GM21423 (cell line): ENCODE measurements at regions not wholly inside any gene's neighbourhood (a gene's known extent, or its start where the extent isn't known, plus 50 kb on each side); places are given as distances from the start of the nearest gene placed in this dataset.
A peak's percentile ranks its signal among the peaks of the same experiment; 100 is the strongest.

ENCODE experiments used
- ATAC-seq: cut with Tn5 transposase; IDR thresholded peaks from one replicate; pipeline ENCODE4 v1.9.1; 2021; ENCODE audit warnings: mild to moderate bottlenecking, moderate library complexity; ENCODE audit not compliant: unreplicated experiment

- ATAC-seq: no peak
Observed at GRCh38 chr12:124094733-124095132, 121.7 kb downstream of the ZNF664 start.

GRCh38 chr12:124096109-124096508 lies 123.1 kb downstream of the ZNF664 start:
- no peak for ATAC-seq

GRCh38 chr12:124096869-124097434 lies 123.9 kb downstream of the ZNF664 start:
- ATAC-seq: no peak

GRCh38 chr12:124097701-124098100 lies 124.7 kb downstream of the ZNF664 start:
- ATAC-seq: no peak

GRCh38 chr12:124098101-124098757 lies 125.2 kb downstream of the ZNF664 start:
- ATAC-seq: no peak

- ATAC-seq: no peak
Observed at GRCh38 chr12:124098887-124099286, 125.9 kb downstream of the ZNF664 start.

- ATAC-seq: no peak
Observed at GRCh38 chr12:124099661-124100060, 126.6 kb downstream of the ZNF664 start.

GRCh38 chr12:124100572-124101178 lies 127.7 kb downstream of the ZNF664 start:
- ATAC-seq: no peak

GRCh38 chr12:124105546-124105945 lies 132.5 kb downstream of the ZNF664 start:
- no peak for ATAC-seq

GRCh38 chr12:124107351-124107750 lies 134.3 kb downstream of the ZNF664 start:
- ATAC-seq: no peak

GRCh38 chr12:124109760-124110159 lies 136.7 kb downstream of the ZNF664 start:
- no peak for ATAC-seq

GRCh38 chr12:124110372-124110883 lies 137.4 kb downstream of the ZNF664 start:
- no peak for ATAC-seq

GRCh38 chr12:124111006-124111405 lies 138.0 kb downstream of the ZNF664 start:
- ATAC-seq: no peak

- no peak for ATAC-seq
Observed at GRCh38 chr12:124114316-124114715, 141.3 kb downstream of the ZNF664 start.

- ATAC-seq: no peak
Observed at GRCh38 chr12:124115496-124115895, 142.5 kb downstream of the ZNF664 start.

GRCh38 chr12:124115976-124116690 lies 143.1 kb downstream of the ZNF664 start:
- ATAC-seq: no peak

GRCh38 chr12:124120739-124121138 lies 147.7 kb downstream of the ZNF664 start:
- no peak for ATAC-seq

GRCh38 chr12:124122722-124123121 lies 149.7 kb downstream of the ZNF664 start:
- no peak for ATAC-seq

- no peak for ATAC-seq
Observed at GRCh38 chr12:124123296-124124000, 150.4 kb downstream of the ZNF664 start.

GRCh38 chr12:124125203-124125871 lies 152.3 kb downstream of the ZNF664 start:
- peak; percentile 70 for ATAC-seq
